ENCODE measurements at regions not wholly inside any gene's neighbourhood (a gene's known extent, or its start where the extent isn't known, plus 50 kb on each side); places are given as distances from the start of the nearest gene placed in this dataset.

GRCh38 chr14:49160983-49161382 is 425.2 kb downstream of the RPS29 start:
- Histone ChIP-seq H3K9me3 (replicated peaks in 1 of 2; ENCODE audit: control insufficient read depth in 1 of 2, insufficient read depth in 1 of 2, low read length in 2 of 2) (no peaks in the 10 kb centered on the region), H3K9ac (ENCODE audit: insufficient read depth, low read length, poor library complexity, severe bottlenecking) (no peak overlapping the region), H3K79me2 (ENCODE audit: insufficient read depth, low read length) (no peaks in the 10 kb centered on the region), H4K20me1 (ENCODE audit: insufficient read depth, low read length) (no peaks in the 10 kb centered on the region), H3K27me3 (ENCODE audit: control insufficient read depth in 2 of 2, insufficient read depth in 2 of 2, low read length in 2 of 2) (no peaks in the 10 kb centered on the region), H3K4me3 (replicated peaks in 1 of 3; ENCODE audit: low read depth in 2 of 3, low read length in 3 of 3) (no peak overlapping the region), H3K27ac (ENCODE audit: low read depth in 1 of 2, low read length in 2 of 2) (no peak overlapping the region), H2AFZ (ENCODE audit: insufficient read depth, low read depth, low read length, poor library complexity, severe bottlenecking) (no peak overlapping the region), H3K4me2 (replicated peaks; ENCODE audit: extremely low read depth, low read length, poor library complexity, severe bottlenecking) (no peak overlapping the region), H3K36me3 (replicated peaks in 1 of 2; ENCODE audit: control insufficient read depth in 1 of 2, insufficient read depth in 2 of 2, low read length in 2 of 2) (no peaks in the 10 kb centered on the region), H3K4me1 (ENCODE audit: control insufficient read depth in 1 of 2, insufficient read depth in 2 of 2, low read length in 2 of 2) (no peaks in the 10 kb centered on the region)
- DNase-seq = no peak
- Mint-ChIP-seq H3K36me3 (no peaks in the 10 kb centered on the region), H3K4me1 (no peaks in the 10 kb centered on the region), H3K9me3 (no peaks in the 10 kb centered on the region), H3K4me3 (no peak overlapping the region), H3K27ac (no peak overlapping the region), H3K27me3 (ENCODE audit: low read depth in 3 of 3) (peaks cover 0 to 2% (median 0%) of the 10 kb centered on the region in 3 donors)
- no peak for TF ChIP-seq CTCF (IDR thresholded peaks at IDR 0.05)
- no CpG with 5 or more reads among the region's 2 CpGs for WGBS (ENCODE audit: insufficient coverage)
- intact Hi-C loops (cut with micrococcal nuclease) = no loop called here

- intact Hi-C loops (cut with micrococcal nuclease) = no loop called here
- Histone ChIP-seq H2AFZ (ENCODE audit: insufficient read depth, low read depth, low read length, poor library complexity, severe bottlenecking) (no peak overlapping the region), H4K20me1 (ENCODE audit: insufficient read depth, low read length) (no peaks in the 10 kb centered on the region), H3K4me2 (replicated peaks; ENCODE audit: extremely low read depth, low read length, poor library complexity, severe bottlenecking) (no peak overlapping the region), H3K79me2 (ENCODE audit: insufficient read depth, low read length) (no peaks in the 10 kb centered on the region), H3K36me3 (replicated peaks in 1 of 2; ENCODE audit: control insufficient read depth in 1 of 2, insufficient read depth in 2 of 2, low read length in 2 of 2) (no peaks in the 10 kb centered on the region), H3K27me3 (ENCODE audit: control insufficient read depth in 2 of 2, insufficient read depth in 2 of 2, low read length in 2 of 2) (no peaks in the 10 kb centered on the region), H3K4me1 (ENCODE audit: control insufficient read depth in 1 of 2, insufficient read depth in 2 of 2, low read length in 2 of 2) (no peaks in the 10 kb centered on the region), H3K4me3 (replicated peaks in 1 of 3; ENCODE audit: low read depth in 2 of 3, low read length in 3 of 3) (no peak overlapping the region), H3K27ac (ENCODE audit: low read depth in 1 of 2, low read length in 2 of 2) (no peak overlapping the region), H3K9ac (ENCODE audit: insufficient read depth, low read length, poor library complexity, severe bottlenecking) (no peak overlapping the region), H3K9me3 (replicated peaks in 1 of 2; ENCODE audit: control insufficient read depth in 1 of 2, insufficient read depth in 1 of 2, low read length in 2 of 2) (no peaks in the 10 kb centered on the region)
- H3K27ac Mint-ChIP-seq = no peak overlapping the region
- no peak for TF ChIP-seq CTCF (IDR thresholded peaks at IDR 0.05)
- no peaks in the 10 kb centered on the region for H3K9me3 Mint-ChIP-seq
- H3K4me3 Mint-ChIP-seq = no peak overlapping the region
- no peaks in the 10 kb centered on the region for H3K36me3 Mint-ChIP-seq
- no peaks in the 10 kb centered on the region for H3K4me1 Mint-ChIP-seq
- no peak for DNase-seq
- H3K27me3 Mint-ChIP-seq (ENCODE audit: low read depth in 3 of 3) = peaks cover 0 to 2% (median 0%) of the 10 kb centered on the region in 3 donors
Observed at GRCh38 chr14:49159081-49159480, 427.1 kb downstream of the RPS29 start.
